Caki2 (cell line): ENCODE measurements at regions not wholly inside any gene's neighbourhood (a gene's known extent, or its start where the extent isn't known, plus 50 kb on each side); places are given as distances from the start of the nearest gene placed in this dataset.
"Not testable (repeated sequence)": the region's sequence is repeated elsewhere in the genome, so short reads cannot be mapped to it uniquely, and the experiment has no call there.

Experiments
- DNase-seq: peaks from one replicate; pipeline ENCODE4 v3.0.0-alpha.2; 2015; ENCODE audit warnings: low read depth
- in situ Hi-C: cut with HindIII; loops from 2 replicates; pipeline ENCODE4 v1.10.0; 2016; ENCODE audit warnings: low sequenced_read_pairs, low pct_unique_long_range_greater_than_20kb, mixed read lengths

- no peak for DNase-seq
- in situ Hi-C loops: no loop called here
Measured at GRCh38 chrX:9351126-9351525, 113.7 kb upstream of the TBL1X start.

DNA sequence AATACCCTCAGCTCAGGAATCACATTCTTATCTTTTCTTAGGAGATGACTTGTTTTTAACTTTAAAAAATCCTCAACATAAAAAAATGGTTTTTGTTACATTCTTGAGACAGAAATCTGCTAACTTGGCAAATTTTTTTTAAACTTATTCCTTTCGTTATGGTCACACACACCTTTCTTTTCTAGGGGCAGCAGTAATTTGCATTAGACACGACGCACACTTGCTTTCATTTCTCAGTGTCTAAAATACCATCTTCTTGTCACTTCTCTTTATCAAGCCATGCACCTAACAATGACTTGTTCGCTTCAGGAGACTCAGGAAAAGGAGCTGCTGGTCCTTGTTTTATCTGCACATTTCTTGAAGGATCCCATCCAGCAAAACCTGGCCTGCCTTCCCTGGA lies 112.6 kb upstream of the TBL1X start:
- DNase-seq: no peak
- in situ Hi-C loops: no loop called here

DNA sequence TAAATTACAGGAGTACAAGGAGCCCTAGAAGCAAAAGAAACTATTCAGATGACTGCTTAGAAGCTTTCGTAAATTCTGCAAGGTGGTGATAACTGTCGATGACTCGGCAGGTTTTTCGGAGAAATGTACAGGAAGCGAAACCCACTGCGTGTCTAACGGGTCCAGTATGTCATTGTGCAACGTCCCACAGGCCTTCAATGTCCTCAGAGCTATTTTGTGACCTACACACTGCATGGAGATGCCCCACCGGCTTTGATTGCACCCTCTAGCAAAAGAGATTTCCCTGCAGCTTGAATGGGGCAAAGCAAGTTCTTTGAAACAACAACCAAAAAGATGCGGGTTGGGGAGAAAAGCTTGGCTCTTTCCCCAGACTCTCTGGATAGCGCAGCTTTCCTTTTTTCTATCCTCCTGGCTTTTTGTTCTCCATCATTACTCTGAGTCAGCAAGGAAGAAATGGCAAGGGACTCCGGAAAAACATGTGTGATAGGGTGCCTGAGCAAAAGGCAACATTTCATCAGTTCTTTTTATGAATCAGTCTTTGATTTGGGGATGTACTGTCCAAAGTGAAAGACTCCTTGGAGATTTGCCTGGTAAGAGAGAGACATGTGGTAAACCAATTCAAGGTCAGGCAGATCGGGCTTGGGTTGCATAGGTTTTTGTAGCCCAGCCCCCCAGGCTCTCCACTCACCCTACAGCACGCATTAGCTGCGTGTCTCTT lies 112.0 kb upstream of the TBL1X start:
- no peak for DNase-seq
- in situ Hi-C loops: no loop called here

DNA sequence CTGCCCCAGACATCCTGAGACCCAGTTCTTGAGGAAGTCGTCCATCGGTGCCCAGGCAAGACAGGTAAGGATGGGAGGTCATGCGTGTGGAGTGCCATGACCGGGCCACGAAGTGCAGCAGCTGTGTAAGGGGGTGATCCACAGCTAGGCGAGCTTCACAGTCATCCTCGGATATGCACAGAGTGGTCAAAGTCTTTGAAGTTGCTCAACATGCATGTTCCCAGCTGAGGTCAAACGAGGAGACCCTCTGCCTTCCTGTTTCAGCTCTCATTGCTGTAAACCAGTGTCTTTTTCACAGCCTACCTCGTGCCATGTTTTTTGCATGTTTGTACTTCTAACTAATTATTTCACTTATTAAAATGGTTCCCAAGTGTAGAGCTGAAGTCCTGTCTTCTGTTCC lies 109.9 kb upstream of the TBL1X start:
- no peak for DNase-seq
- in situ Hi-C loops: no loop called here

DNA sequence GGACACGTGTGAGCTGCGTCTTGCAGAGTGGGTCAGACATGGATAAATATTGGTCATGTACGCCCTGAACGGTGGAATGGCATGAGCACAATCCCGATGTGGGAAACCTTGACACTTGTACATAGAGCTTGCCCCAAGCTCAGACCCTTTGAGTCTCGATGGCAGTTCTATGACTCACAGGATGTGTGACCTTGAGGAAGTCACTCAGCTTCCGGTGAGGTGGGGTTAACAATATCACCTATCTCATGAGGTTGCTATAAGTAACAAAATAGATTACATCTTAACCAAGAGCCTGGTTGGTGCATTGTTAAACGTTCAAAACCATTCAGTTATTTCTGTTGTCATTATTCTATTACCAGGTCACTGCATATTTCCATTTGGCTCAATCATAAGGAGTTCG lies 109.1 kb upstream of the TBL1X start:
- no peak for DNase-seq
- in situ Hi-C loops: no loop called here

DNA sequence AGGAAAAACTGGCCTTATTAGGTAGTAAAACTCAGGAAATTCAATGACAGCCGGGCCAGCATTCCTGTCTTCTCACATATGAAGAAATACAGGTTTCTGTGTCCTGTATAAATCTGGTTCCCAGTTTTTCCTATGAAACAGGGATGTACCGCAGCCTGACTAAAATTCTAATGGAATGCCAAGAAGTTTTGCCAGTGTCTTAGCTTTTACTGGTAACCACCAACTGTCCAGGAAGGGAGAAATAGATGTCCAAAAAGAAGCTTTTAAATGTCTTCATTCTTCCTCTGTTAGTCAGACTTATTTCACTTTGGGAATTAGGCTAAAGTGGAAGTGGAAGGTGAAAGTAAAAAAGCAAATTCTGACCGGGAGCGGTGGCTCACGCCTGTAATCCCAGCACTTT lies 108.0 kb upstream of the TBL1X start:
- in situ Hi-C loops: no loop called here
- no peak for DNase-seq

- in situ Hi-C loops: no loop called here
Measured at GRCh38 chrX:9357518-9358114, 107.2 kb upstream of the TBL1X start.

DNA sequence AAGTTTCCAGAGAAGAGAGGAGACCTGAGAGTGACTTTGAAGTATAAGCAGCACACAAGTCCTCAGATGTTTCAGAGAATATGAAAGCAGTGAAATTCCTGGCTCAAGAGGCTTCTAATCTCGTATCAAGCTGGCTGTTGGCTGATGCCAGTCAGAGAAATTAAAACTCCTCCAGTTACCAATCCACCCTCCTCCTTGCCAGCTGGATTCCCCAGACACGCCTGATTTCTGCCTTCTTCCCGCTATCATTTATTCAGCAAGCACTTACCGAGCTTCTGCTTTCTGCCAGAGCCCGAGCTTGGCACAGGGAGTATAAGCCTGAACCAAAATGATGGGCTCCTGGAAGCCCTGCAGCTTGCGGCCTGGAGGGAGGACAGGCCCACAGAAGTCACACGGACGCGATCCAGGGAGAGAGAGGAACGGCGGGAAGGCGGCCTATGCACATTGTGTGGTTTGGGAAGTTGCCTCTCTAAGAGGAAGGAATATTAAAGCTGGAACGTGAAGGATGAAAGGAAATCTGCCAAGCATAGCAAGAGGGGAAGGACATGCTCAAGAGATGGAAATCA lies 102.4 kb upstream of the TBL1X start:
- no peak for DNase-seq
- in situ Hi-C loops: no loop called here

More at GRCh38 chrX:9357518-9358114, 107.2 kb upstream of the TBL1X start:
- DNase-seq: no peak

- no peak for DNase-seq
- in situ Hi-C loops: no loop called here
Measured at GRCh38 chrX:9367421-9367820, 97.4 kb upstream of the TBL1X start.

- in situ Hi-C loops: no loop called here
- no peak for DNase-seq
Measured at GRCh38 chrX:9368262-9368661, 96.6 kb upstream of the TBL1X start.

GRCh38 chrX:9369802-9370291 lies 95.0 kb upstream of the TBL1X start:
- in situ Hi-C loops: no loop called here
- no peak for DNase-seq

- DNase-seq: no peak
- in situ Hi-C loops: no loop called here
Measured at GRCh38 chrX:9370893-9371292, 94.0 kb upstream of the TBL1X start.

DNA sequence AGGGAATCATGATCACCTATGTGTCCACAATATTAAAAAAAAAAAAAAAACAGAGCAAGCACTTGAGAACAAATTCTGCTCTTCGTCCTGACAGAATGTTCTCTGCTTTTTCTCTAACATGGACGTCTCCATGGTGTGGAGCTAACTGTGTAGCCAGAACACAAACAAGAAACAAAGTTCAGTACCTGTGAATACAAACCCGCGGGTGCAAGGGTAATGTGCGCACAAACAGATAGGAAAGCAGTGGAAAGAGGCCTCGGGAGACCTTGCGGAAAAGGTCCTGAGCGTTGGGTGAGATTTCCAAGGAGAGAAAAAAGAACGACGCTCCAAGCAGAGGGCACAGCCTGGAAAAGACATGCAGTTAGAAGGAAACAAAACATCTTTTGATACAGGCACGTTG lies 92.0 kb upstream of the TBL1X start:
- in situ Hi-C loops: no loop called here

GRCh38 chrX:9373789-9374188 lies 91.1 kb upstream of the TBL1X start:
- no peak for DNase-seq
- in situ Hi-C loops: no loop called here

More for the DNA sequence above, 92.0 kb upstream of the TBL1X start:
- no peak for DNase-seq

DNA sequence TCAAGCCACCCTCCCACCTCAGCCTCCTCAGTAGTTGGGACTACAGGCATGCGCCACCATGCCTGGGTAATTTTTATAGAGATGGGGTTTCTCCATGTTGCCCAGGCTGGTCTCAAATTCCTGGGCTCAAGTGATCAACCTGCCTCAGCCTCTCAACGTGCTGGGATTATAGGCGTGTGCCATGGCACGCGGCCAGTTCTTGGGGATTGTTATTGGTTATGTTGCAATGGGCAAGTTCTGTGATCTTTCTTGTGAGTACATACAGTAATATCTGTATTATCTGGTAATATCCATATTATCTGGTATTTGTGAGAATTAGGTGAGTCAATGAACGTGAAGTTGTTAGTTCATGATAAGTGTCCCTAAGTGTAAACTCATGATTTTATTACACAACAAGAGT lies 90.3 kb upstream of the TBL1X start:
- no peak for DNase-seq
- in situ Hi-C loops: no loop called here

GRCh38 chrX:9376111-9376510 lies 88.7 kb upstream of the TBL1X start:
- in situ Hi-C loops: no loop called here

GRCh38 chrX:9377216-9377615 lies 87.6 kb upstream of the TBL1X start:
- in situ Hi-C loops, DNase-seq: not testable (repeated sequence)

More at GRCh38 chrX:9376111-9376510, 88.7 kb upstream of the TBL1X start:
- DNase-seq: no peak

DNA sequence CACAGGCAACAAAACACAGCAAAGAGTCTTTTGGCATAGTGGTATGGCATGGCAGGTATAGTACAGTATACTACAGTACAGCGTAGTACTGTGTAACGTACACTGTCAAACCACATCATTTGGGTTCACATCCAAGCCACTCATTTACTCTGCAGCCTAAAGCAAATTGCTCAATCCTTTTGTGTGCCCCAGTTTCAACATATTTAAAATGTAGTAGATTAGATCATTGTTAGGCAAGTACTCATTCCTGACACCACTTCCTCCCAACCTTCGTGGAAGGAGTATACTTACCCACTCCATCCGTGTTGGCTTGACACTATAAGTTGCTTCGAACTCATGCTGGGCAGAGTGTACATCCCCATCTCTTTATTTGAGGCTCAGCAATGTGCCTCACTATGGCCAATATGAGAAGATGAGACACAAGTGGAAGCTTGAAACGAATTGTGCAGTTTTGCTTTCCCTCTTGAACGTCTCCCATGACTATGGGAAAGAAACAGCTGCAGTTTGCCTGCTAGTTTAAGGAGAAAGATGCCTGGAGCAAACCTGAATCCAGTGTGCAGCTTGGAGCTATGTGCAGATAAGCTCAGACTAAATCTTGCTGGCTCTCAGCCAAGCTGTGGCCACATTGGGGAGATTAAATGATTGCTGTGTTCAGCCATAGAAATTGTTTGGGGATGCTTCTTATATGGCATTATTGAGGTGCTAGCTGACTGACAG lies 85.7 kb upstream of the TBL1X start:
- in situ Hi-C loops: no loop called here
- no peak for DNase-seq
